ENCODE measurements at regions not wholly inside any gene's neighbourhood (a gene's known extent, or its start where the extent isn't known, plus 50 kb on each side); places are given as distances from the start of the nearest gene placed in this dataset.
"Not testable (repeated sequence)": the region's sequence is repeated elsewhere in the genome, so short reads cannot be mapped to it uniquely, and the experiment has no call there.

DNA sequence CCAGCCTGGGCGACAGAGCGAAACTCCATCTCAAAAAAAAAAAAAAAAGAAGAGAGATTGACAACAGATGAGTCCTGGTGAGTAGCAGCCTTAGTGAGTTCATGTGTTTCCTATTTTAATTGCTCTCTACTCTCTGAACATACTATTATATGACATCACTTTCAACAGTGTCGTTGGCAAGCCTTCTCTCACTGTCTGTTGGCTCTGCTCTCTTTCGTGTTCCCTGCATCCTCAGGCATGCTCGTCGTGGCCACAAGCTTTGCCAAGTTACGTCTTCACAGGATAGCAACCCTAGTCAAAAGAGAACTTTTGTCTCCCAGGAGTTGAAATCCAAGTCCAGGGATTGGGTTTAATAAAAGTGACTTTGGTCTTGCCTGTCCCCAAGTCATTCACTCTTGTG lies 117.1 kb upstream of the EGFL6 start:
- WGBS, result 98% methylated on average over 5 of the region's 7 CpGs
- no peaks in the 10 kb centered on the region for H3K36me3 ChIP-seq (ENCODE audit: insufficient read depth, low read length)
- H3K27me3 ChIP-seq (ENCODE audit: insufficient read depth, low read length), result no peaks in the 10 kb centered on the region
- H3K27ac ChIP-seq (ENCODE audit: low read depth, low read length), result no peak overlapping the region
- no peak overlapping the region for H3K4me3 ChIP-seq (ENCODE audit: low read length)
- H3K9ac ChIP-seq (ENCODE audit: low read depth, low read length), result no peak overlapping the region
- H3K9me3 ChIP-seq (ENCODE audit: insufficient read depth, low read depth, low read length), result no peaks in the 10 kb centered on the region
- no peaks in the 10 kb centered on the region for H3K4me1 ChIP-seq (ENCODE audit: insufficient read depth, low read length)

DNA sequence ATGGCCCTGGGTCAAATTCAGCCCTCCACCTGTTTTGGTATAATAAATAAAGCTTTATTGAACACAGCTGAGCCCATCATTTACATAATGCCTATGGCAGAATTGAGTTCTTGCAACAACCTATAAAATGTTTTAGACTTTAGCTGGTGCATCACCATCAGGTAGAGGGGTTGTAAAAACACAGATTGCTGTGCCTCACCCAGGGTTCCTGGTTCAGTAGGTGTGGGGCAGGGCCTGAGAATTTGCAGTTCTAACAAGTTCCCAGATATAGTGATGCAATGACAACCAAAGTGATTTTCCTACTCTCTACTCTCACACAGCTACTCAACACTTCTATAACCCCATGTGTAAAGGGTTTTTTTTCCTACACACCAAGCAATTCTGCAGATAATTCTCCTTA lies 120.0 kb upstream of the EGFL6 start:
- Histone ChIP-seq H3K9me3 (ENCODE audit: insufficient read depth, low read depth, low read length) (no peaks in the 10 kb centered on the region), H3K4me3 (ENCODE audit: low read length) (no peak overlapping the region), H3K27me3 (ENCODE audit: insufficient read depth, low read length) (no peaks in the 10 kb centered on the region), H3K27ac (ENCODE audit: low read depth, low read length) (no peak overlapping the region), H3K9ac (ENCODE audit: low read depth, low read length) (no peak overlapping the region), H3K36me3 (ENCODE audit: insufficient read depth, low read length) (no peaks in the 10 kb centered on the region), H3K4me1 (ENCODE audit: insufficient read depth, low read length) (no peaks in the 10 kb centered on the region)

DNA sequence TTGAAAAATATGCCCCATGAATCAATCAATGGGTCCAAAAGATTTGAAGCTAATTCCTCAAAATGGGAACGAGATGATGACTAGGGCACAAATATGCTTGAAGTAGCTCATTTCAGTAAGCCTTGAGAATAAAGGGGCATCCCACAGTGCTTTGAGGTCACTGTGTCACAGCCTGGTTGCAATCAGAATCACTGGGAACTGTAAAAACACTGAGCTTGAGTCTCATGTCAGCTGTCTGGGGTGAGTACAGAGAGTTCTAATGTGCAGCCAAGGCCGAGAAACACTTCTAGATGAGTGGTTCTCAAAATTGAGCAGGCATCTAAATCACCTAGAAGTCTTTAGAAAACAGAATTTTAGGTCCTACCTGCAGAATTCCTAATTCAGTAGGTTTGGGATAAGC lies 120.5 kb upstream of the EGFL6 start:
- H3K36me3 ChIP-seq (ENCODE audit: insufficient read depth, low read length), result no peaks in the 10 kb centered on the region
- no peak overlapping the region for H3K4me3 ChIP-seq (ENCODE audit: low read length)
- H3K9me3 ChIP-seq (ENCODE audit: insufficient read depth, low read depth, low read length), result no peaks in the 10 kb centered on the region
- H3K27ac ChIP-seq (ENCODE audit: low read depth, low read length), result no peak overlapping the region
- no peaks in the 10 kb centered on the region for H3K27me3 ChIP-seq (ENCODE audit: insufficient read depth, low read length)
- WGBS, result 94% methylated on average over 2 of the region's 2 CpGs
- H3K9ac ChIP-seq (ENCODE audit: low read depth, low read length), result no peak overlapping the region
- H3K4me1 ChIP-seq (ENCODE audit: insufficient read depth, low read length), result no peaks in the 10 kb centered on the region

- not testable (repeated sequence) for H3K9me3 ChIP-seq (ENCODE audit: insufficient read depth, low read depth, low read length); H3K27me3 ChIP-seq (ENCODE audit: insufficient read depth, low read length); H3K27ac ChIP-seq (ENCODE audit: low read depth, low read length); H3K4me3 ChIP-seq (ENCODE audit: low read length); H3K4me1 ChIP-seq (ENCODE audit: insufficient read depth, low read length); H3K36me3 ChIP-seq (ENCODE audit: insufficient read depth, low read length); H3K9ac ChIP-seq (ENCODE audit: low read depth, low read length)
- no CpG with 5 or more reads among the region's 5 CpGs for WGBS
Observed at GRCh38 chrX:13441608-13442007, 121.8 kb upstream of the ATXN3L start.

DNA sequence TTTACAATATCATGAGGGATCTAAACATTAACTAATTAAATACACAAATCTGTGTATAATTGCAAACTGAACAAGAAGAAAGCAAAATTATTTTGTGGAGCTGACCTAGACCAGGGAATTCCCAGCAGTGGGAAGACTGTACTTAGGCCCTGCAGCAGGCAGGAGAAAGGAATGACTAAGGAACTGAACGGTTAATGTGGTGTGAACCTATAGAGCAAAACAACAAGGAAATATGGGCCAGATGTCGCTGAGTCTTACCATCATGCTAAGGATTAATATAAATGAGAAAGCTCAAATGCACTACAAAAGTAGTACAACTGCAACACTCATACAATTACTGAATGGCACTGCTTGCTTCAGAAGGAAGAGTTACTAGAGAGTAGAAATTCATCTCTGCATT lies 120.3 kb upstream of the ATXN3L start:
- Histone ChIP-seq H3K27me3 (ENCODE audit: insufficient read depth, low read length) (no peaks in the 10 kb centered on the region), H3K4me3 (ENCODE audit: low read length) (no peak overlapping the region), H3K9me3 (ENCODE audit: insufficient read depth, low read depth, low read length) (no peaks in the 10 kb centered on the region), H3K36me3 (ENCODE audit: insufficient read depth, low read length) (no peaks in the 10 kb centered on the region), H3K27ac (ENCODE audit: low read depth, low read length) (no peak overlapping the region), H3K9ac (ENCODE audit: low read depth, low read length) (no peak overlapping the region), H3K4me1 (ENCODE audit: insufficient read depth, low read length) (no peaks in the 10 kb centered on the region)
- WGBS, result 82% methylated on average over 1 of the region's 2 CpGs

DNA sequence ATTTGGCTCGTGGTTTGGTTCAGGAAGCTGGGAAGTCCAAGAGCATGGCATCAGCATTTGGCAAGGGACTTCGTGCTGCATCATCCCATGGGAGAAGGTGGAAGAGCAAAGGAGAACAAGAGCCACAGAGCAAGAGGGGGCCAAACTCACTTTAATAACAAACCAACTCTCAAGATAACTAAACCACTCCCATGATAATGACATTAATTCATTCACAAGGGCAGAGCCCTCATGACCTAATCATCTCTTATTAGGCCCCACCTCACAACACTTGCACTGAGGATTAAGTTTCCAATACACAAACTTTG lies 113.4 kb upstream of the ATXN3L start:
- 90% methylated on average over 2 of the region's 2 CpGs for WGBS
- Histone ChIP-seq H3K36me3 (ENCODE audit: insufficient read depth, low read length) (no peaks in the 10 kb centered on the region), H3K9ac (ENCODE audit: low read depth, low read length) (no peak overlapping the region), H3K27me3 (ENCODE audit: insufficient read depth, low read length) (no peaks in the 10 kb centered on the region), H3K9me3 (ENCODE audit: insufficient read depth, low read depth, low read length) (no peaks in the 10 kb centered on the region), H3K4me1 (ENCODE audit: insufficient read depth, low read length) (peaks cover 6% of the 10 kb centered on the region), H3K4me3 (ENCODE audit: low read length) (no peak overlapping the region), H3K27ac (ENCODE audit: low read depth, low read length) (no peak overlapping the region)

DNA sequence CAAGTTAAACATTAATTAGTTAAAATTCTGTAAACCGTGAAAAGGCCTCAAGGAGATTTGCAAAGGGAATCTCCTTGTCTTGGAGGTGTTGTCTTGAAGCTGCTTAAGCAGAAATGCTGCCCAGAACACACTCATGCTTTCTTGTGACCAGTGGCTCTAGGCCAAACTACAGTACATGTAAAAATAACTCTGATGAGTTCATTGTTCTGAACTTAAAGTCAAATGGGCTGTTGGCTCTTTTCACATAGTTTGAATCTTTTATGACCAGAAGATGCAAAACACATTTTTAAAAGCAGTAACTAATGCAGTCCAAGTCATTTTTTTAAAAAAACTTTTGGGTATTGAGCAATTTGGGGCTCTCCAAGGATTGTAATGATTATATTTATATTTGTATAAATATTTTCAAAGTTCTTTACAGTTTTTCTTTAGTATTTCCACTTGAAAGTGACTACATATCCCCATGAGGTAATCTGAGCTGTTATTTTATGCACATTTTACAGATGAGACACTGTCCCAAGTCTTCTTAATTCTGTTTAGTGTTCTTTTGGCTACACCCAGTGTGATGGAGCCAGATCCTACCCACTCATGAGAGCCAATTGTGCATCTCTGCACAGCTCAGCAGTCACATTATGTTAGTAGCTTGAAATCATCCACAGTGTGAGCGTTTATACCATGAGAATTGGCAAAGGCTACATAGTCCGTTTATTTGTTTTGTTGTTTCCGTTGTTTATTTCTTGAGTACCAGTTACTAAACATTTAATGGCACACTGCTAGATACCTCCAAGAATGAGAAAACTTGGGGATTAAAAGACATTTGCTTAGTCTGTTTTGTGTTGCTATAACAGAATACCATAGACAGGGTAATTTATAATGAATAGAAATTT lies 112.8 kb upstream of the ATXN3L start:
- 100% methylated on average over 3 of the region's 4 CpGs for WGBS
- H3K4me1 ChIP-seq (ENCODE audit: insufficient read depth, low read length), result peaks cover 12% of the 10 kb centered on the region
- no peaks in the 10 kb centered on the region for H3K9me3 ChIP-seq (ENCODE audit: insufficient read depth, low read depth, low read length)
- H3K27me3 ChIP-seq (ENCODE audit: insufficient read depth, low read length), result no peaks in the 10 kb centered on the region
- H3K36me3 ChIP-seq (ENCODE audit: insufficient read depth, low read length), result no peaks in the 10 kb centered on the region
- H3K9ac ChIP-seq (ENCODE audit: low read depth, low read length), result no peak overlapping the region
- H3K27ac ChIP-seq (ENCODE audit: low read depth, low read length), result no peak overlapping the region
- H3K4me3 ChIP-seq (ENCODE audit: low read length), result no peak overlapping the region

GRCh38 chrX:13430136-13430827 lies 110.4 kb upstream of the ATXN3L start:
- 92% methylated on average over 6 of the region's 6 CpGs for WGBS
- Histone ChIP-seq H3K9me3 (ENCODE audit: insufficient read depth, low read depth, low read length) (no peaks in the 10 kb centered on the region), H3K9ac (ENCODE audit: low read depth, low read length) (no peak overlapping the region), H3K36me3 (ENCODE audit: insufficient read depth, low read length) (no peaks in the 10 kb centered on the region), H3K27me3 (ENCODE audit: insufficient read depth, low read length) (no peaks in the 10 kb centered on the region), H3K4me1 (ENCODE audit: insufficient read depth, low read length) (peaks cover 13% of the 10 kb centered on the region), H3K27ac (ENCODE audit: low read depth, low read length) (no peak overlapping the region), H3K4me3 (ENCODE audit: low read length) (no peak overlapping the region)

DNA sequence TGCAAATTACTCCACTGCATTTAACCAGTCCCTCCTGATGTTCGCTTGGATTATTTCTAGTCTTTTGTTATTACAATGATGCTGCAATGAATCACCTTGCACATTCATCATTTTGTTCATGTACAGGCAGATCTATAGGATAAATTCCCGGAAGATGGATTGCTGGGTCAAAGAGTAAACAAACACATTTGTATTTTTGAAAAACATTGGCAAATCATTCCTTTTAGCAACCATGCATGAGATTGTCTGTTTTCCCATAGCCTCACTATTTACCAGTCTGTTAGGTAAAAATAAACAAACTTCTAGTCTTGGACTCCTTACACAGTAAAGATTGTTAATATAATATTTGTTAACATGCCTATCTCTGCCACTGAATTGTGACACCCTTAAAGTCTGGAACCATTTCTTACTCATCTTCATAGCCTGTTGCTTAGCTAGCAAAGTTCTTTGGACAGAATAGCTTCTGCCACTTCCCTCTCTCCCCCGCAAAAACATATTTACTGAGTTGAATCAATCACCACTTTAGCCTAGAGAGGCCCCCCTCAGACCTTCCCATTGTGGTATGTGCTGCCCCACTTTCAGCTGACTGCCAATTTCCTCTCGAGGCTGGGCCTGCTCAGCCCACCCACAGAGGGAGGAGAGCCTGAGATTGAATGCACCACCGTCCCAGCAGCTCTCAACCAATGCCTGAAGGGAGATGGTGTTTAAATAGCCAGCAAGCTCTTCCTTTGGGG lies 108.4 kb upstream of the ATXN3L start:
- Histone ChIP-seq H3K4me1 (ENCODE audit: insufficient read depth, low read length) (peaks cover 13% of the 10 kb centered on the region), H3K27me3 (ENCODE audit: insufficient read depth, low read length) (no peaks in the 10 kb centered on the region), H3K4me3 (ENCODE audit: low read length) (no peak overlapping the region), H3K36me3 (ENCODE audit: insufficient read depth, low read length) (no peaks in the 10 kb centered on the region), H3K9me3 (ENCODE audit: insufficient read depth, low read depth, low read length) (no peaks in the 10 kb centered on the region), H3K27ac (ENCODE audit: low read depth, low read length) (no peak overlapping the region; the same call in 1 of the 2 replicates), H3K9ac (ENCODE audit: low read depth, low read length) (no peak overlapping the region)
- WGBS, result 28% methylated on average over 3 of the region's 5 CpGs

GRCh38 chrX:13427441-13428052 lies 107.7 kb upstream of the ATXN3L start:
- Histone ChIP-seq H3K4me3 (ENCODE audit: low read length) (no peak overlapping the region), H3K9ac (ENCODE audit: low read depth, low read length) (no peak overlapping the region), H3K27ac (ENCODE audit: low read depth, low read length) (no peak overlapping the region; the same call in 1 of the 2 replicates), H3K4me1 (ENCODE audit: insufficient read depth, low read length) (peaks cover 13% of the 10 kb centered on the region), H3K27me3 (ENCODE audit: insufficient read depth, low read length) (no peaks in the 10 kb centered on the region), H3K36me3 (ENCODE audit: insufficient read depth, low read length) (no peaks in the 10 kb centered on the region), H3K9me3 (ENCODE audit: insufficient read depth, low read depth, low read length) (no peaks in the 10 kb centered on the region)
- WGBS, result 71% methylated on average over 5 of the region's 5 CpGs

Measured in HUES64 (cell line).